Fibroblast of peridontal ligament (primary cell): ENCODE measurements at regions not wholly inside any gene's neighbourhood (a gene's known extent, or its start where the extent isn't known, plus 50 kb on each side); places are given as distances from the start of the nearest gene placed in this dataset.

Experiments
- DNase-seq: peaks from one replicate; pipeline ENCODE4 v3.0.0-alpha.2; 2010; ENCODE audit errors: extremely low read depth

DNA sequence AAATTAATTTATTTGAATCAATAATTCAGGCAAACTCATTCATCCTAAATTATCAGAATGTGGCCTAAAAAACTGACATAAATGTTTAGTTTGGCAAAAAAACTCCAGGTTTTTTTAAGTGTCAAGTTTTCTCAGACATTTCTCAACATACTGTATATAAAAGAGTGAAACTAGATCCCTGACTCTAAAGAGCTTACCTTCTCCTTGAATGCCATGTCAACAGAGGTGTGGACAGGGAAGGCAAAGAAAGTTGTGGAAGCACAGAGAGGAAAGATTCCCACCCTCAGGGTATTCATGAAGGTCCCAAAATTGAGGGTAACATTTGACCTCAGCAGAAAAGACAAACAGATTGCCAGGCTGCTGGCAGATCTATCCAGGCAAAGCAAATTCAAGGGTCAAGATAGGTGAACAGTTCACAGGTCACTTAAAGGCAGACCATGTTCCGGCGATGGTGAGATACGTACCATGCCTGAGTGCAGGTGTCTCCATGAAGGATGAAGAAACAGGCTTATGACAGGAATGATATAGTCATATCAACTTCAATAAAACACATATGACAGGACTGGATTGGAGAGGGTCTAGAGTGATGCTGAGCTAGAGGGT, 1638.3 kb upstream of the ZEB2 start:
- no peak for DNase-seq

DNA sequence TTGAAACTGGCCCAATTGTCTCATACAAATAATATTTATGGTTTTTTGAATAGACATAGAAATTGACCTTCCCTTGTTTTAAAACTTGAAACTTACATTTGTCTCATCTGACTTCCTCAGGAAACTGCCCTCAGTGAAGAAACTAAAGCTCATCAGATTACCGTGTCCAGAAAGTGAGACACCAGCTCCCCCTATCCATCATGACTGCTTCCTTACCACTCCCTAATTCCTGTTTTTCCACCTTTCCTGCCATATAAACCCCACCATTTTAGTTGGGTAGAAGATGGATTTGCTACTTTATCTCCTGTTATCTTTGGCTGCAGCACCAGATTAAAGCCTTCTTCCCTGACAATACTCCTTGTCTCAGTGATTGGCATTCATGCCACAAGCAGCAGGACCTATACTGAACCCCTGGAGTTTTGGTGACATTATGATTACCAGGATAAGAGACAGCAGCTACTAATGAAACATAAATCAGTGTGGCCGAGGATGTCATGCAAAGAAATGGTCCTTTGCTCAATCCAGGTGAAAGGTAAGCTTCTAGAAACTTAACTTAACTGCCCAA, 1627.6 kb upstream of the ZEB2 start:
- DNase-seq: no peak

DNA sequence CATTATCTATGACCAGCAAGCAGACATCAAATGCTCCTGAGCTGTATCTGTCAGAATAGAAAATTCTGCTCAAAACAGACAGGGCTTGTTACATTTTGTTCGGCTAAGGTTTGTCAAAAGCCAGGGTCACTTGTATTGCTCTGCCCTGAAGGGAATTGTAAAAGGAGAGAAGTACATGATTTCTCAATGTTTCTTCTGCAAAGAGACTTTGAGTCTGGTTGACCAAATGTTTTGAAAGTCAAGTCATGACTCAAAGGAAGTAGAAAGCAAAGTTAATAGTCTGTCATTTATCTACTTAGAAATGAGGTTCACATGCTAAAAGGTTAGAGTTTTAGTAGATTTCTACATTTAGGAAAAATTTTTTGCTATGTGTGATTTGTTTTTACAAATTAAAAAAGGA, 1624.1 kb upstream of the ZEB2 start:
- DNase-seq: no peak

DNA sequence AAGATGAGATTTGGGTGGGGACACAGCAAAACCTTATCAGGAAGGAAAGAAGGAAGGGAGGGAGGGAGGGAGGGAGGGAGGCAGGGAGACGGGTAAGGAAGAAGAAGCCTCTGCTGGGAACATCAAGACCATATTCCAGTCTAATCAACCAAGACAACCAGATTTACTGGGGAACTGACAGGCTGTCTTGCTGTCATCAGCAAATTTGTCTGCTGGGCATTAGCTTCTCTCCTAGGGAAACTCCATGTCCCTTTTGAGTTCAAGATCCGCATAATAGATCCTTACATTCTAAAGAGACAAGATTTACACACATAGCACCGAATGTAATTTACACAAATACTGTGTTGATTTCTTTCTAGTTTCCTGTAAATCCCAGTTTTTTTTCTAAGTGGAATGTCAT, 1618.9 kb upstream of the ZEB2 start:
- no peak for DNase-seq

DNA sequence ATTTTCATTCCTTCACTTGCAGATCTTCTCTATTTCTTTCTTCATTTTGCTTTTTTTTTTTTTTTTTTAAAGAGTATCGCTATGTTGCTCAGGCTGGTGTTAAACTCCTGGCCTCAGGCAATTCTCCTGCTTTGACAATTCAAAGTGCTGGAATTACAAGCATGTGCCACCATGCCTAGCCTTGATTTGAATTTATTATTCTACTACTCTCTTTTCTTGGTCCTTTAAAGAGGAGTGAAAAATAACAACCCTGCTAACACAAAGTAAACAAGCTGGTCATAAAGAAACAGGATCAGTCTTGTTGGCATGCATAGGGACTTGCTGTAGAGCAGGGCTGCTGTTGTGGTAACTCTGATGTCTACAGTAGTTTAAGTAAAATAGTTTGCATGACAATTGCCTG, 1615.3 kb upstream of the ZEB2 start:
- no peak for DNase-seq

DNA sequence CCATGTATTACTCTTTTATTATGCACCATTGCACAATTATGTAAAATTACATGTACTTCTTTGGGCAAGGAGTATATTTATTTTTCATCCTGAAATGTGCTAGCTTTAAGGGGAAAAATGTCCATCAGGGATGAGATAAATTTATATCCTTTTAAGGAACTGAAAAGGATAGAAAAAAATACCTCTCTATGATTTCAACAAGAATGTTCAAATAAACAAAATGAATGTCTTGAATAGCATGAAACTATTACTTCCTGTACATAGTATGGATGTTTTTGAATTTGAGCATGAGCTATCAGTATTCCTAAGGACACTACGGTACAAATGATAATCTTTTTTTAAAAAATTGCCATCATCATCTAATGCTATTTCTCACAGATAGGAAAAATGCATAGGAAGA, 1611.9 kb upstream of the ZEB2 start:
- DNase-seq: no peak

DNA sequence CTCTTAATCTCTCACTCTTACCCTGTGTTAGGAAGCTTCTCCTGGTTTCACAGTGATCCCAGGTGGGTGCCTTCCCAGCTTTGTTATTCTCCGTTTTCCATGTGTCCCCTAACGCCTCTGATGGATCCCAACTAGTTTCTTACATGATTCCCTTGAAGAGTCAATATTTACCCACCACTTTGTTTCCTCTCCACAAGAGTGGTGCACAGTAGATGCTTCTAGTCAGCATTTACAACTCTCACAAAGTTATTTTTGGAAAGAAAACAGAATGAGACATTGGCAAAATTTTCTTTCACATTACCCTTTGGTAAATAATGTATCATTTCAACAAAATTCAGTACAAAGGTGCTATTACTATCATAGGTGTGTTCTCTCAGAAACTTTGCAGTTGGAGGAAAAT, 1611.1 kb upstream of the ZEB2 start:
- DNase-seq: no peak

DNA sequence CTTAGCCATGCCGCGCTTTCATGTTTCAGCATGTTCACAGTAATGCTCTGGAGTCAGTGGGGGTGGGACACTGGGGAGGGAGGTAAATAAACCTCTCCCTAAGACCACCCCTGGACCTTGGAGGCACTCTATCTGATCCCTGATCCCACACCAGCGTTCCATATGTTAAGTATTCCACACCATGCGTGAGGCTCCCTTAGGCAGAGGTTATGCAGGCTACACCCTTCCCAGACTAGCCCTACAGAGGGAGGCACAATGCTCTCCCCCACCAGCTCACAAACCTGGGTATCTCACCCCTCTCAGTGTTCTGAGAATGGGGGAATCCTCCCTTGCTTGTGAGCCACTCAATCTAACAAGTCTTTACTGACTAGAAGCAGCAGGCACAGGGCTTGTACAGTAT, 1610.4 kb upstream of the ZEB2 start:
- no peak for DNase-seq

DNA sequence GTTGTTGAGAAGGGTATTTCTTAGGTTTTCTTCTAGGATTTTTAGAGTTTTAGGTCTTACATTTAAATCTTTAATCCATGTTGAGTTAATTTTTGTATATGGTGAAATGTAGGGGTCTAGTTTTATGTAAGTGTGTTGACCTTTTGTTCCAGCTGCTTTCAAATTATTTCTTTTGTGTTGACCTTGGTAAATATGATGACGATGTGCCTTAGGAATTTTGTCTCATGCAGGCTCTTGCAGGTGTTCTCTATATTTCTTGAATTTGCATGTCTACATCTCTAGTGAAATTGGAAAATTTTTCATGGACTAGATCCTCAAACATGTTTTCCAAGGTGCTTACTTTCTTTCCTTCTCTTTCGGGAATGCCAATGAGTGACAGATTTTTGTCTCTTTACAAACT, 1609.3 kb upstream of the ZEB2 start:
- DNase-seq: no peak

DNA sequence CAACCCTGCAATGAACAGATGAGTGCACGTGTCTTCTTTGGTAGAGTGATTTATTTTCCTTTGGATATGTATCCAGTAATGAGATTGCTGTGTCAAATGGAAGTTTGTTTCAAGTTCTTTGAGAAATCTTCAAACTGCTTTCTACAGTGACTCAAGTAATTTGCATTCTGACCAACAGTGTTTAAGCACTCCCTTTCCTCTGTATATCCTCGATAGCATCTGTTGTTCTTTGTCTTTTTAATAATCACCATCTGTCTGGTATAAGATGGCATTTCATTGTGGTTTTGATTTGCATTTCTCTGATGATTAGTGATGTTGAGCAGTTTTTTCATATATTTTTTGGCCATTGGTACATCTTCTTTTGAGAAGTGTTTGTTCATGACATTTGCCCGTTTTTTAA, 1608.3 kb upstream of the ZEB2 start:
- DNase-seq: peak; percentile 25

DNA sequence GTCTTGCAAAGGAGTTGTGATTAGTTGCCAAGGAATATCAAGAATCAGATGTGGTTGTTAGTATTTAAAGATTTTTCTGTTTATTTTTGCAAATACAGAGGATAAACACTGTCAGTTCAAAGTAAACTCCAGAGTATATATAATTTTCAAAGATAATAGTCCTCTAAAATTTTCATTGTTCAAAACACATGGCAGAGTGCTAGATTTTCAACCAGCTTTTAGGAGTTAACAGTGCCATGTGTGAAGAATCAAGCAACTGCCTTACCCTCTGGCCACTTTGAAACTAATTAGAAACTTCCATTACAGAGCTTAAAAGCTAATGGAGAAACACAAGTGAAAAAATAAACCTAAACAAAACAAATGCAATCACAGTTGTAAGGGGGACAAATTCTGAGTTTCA, 1605.6 kb upstream of the ZEB2 start:
- peak; percentile 59 for DNase-seq

DNA sequence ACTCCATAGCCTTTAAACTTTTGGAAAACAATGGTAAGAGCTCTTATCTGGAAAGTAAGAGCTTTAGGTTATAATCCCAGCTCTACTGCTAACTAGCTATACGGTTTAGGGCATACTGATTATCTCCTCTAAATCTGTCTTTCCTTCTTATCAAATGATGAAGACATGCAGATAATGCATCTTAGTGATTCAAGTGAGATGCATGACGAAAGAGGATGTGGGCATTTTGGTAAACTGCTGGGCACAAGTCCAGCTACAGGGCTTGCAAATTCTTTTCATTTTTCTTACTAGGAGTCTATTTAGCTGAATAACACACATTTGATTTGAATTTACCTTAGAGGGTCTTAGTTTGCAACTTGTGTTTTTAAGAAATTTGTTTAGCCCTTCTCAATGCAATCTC, 1604.8 kb upstream of the ZEB2 start:
- peak; percentile 74 for DNase-seq

DNA sequence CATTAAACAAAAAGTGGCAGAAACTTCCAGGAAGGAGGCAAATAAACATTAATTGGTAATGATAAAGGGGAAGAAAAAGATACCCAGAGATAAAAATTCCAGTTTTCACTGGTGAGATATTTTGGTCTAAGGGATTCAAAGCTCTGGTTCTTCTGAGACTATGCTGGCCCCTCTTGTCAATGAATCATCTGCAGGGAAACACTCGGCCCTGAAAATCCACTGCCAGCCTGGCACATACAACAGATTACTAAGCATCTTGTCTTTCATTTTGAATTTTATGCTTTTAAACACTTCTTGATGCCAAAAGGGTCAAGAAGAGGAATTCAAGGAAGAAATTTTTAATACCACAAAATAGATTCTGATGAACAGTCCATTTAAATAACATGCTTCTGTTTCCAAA, 1603.8 kb upstream of the ZEB2 start:
- DNase-seq: peak; percentile 67

DNA sequence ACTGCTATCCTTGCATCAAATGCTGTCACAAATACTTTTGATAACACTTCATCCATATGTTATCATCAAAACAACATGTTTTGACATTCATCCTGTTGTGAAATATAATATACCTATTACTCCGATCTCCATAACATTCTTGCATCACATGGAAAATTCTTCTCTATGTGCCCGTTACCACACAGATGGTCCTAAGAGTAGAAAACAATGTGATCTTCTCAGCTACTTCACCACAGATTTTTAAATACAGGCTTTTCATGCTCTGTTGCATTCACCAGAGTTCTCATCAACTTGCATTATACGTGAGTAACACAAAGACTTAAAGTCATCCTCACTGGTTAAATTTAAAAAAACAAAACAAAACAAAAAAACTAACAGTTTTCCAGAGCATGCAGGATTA, 1603.3 kb upstream of the ZEB2 start:
- DNase-seq: peak; percentile 71

DNA sequence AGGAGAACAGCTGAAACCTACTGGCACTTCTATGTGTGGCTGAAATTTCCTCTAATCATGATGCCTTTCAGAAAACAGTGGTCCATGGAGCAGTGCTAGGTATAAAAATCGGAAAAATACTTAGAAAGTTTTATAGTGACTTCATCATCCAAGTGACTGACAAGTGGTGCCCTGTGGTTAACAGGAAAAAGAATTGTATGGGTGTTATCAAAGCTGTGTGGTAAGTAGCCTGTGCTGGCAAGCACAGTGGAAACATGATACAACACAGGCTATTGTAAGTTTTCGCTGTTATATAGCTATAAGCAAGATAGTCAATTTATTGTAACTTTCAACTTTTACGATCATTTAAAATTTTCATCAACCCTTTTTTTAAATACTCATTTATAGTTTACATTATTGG, 1599.7 kb upstream of the ZEB2 start:
- no peak for DNase-seq

DNA sequence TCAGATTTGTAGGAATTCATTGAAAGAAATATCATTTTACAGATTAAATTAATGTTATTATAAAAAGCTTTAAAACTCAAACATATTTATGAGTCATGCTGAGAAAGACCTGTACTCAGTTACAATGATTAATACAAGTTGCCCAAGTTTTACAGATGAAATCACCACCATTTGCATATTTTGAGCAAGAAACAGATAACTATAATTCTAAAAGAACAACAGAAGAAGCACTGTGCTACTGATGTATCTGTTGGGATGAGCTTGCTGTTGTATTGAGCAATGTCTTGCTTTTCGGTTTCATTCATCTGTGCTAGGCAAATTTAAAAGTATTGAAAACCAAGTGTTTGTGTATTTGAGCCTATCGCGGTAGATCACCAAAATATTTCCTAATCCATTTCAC, 1589.1 kb upstream of the ZEB2 start:
- DNase-seq: no peak

DNA sequence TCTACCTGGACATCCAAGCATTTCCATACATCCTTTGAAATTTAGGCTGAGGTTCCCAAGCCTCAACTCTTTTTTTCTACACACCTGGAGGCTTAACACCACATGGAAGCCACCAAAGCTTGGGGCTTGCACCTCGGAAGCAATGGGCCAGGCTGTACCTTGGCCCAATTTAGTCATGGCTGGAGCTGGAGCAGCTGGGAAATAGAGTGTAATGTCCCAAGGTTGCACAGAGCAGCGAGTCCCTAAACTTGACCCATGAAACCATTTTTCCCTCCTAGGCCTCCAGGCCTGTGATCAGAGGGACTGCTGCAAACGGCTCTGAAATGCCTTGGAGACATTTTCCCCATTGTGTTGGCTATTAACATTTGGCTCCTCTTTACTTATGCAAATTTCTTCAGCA, 1574.3 kb upstream of the ZEB2 start:
- DNase-seq: no peak

DNA sequence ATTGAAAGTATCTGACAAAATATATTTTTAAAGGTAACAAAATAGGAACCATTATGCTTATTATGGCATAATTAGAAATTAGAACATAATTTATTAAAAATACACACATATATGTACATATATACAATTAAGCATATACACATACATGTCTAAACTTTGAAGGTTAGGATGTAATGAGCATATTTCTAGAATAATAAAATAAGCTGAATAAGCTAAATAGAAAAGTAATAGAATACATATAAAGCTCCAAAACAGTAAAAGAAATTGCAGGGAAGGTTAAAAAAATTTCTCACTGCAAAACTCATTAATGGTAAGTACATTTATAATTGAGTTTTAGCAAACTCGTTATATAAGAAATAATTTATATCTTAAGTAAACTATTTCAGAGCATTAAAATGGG, 1561.5 kb upstream of the ZEB2 start:
- no peak for DNase-seq

DNA sequence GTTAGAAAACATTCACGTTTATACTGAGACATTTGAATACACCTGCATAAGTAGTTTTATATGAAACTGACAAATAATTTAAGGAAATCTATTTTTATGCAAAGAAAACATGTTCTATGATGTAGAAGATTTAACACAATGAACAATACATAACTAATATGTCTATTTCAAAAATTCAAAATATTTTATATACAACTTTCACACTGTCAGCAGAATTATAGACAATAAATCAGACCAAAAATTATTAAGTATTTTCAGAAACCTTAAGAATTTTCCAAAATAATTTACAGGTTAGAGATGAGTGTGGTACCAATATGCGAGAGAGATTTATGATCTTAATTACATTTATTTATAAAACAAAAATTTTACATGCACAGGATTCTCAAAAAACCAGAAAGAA, 1561.0 kb upstream of the ZEB2 start:
- DNase-seq: no peak

DNA sequence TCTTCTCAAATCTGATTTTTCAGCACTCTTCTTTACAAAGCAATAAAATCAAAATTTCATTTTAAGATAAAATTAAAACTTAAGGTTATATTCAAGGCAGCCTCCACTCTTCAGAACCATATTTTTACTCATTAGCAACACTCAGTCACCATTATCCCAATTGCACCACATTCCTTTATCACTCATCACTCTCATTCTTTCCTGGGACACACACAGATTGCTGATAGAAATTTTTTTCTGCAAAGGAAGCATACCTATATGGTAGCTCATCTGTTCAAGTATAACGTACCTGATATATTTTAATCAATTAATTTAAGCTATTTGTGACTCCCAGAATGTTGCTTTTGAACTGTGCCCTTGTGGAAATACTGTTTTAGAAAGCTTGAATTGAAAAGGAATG, 1559.3 kb upstream of the ZEB2 start:
- DNase-seq: no peak

DNA sequence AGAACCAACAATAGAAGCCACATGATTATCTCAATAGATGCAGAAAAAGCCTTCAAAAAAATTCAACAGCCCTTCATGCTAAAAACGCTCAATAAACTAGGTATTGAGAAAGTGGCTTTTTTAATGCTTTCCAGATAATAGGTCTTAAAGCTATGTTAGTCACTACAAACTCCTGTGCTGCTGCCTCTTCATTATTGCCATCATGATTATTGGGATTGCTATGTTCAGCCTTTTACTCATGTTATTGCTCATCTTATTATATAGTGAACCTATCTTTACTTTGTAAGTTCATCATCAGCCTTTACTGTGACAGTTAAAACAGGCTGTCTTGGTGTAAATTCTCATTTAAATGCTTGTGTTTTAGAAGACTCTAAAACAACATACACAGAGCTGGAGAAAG, 1557.2 kb upstream of the ZEB2 start:
- no peak for DNase-seq

DNA sequence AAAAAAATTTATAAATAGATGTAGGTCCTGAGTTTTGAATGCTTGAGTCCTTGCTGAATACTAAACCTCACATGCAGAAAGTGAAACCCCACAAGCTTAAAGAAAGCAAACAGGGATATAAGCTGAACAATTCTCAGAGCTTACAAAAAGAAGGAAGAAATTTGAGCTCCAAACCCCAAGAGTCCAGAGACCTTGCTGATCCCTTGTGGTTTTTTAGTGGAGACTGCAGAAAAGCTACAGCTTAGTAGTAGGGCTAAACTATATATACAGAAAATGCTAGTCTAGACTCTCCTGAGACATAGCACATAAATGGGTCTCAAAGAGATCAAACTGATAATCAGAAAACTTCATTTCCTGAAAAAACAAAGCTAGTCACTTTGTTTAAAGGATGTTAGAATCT, 1548.1 kb upstream of the ZEB2 start:
- peak; percentile 40 for DNase-seq

DNA sequence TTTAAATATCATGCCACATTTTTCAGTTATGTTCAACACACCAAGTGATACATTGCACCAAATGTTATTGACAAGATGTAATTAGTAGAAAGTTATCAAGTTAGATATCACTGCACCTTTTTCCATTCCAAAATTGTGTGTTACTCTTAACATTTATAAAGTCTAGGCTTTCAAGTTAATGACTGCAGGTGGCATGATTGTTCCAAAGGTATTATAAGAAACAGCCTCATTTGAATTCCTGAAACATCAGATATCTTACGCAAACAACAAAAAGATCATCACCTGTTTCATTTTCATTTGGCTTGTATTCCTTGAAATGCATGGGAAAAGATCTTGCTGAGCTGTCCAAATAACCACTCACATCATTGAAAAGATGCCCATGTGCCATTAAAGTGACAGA, 1528.2 kb upstream of the ZEB2 start:
- DNase-seq: no peak

DNA sequence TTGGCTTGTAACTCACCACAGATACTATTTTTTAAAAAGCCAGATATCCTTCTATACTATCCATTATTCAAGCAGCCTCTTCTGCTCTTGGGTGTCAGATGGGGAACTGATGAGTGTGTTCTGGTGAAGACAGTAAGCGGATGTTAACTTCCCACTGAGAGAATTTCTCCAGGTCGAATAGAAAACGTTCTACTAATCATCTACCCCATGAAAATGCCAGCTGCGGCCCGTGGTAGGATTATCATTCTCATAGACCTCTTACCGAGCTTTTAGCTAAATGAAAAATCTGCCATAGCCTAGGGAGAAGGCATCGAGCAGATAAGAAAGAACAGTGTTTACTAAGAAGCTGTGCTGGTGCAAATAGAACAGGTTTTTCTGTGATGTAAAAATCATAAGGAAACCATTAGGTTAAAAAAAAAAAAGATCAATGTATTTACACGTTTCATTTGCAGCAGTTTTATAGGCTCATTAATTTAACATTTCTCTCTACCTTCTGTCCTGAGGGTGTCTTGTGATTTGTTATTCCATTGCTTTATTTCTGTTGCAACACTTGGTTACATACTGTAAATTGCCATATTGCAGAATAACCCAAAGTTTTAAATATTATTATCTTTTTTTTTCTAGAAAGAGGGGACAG, 1521.5 kb upstream of the ZEB2 start:
- no peak for DNase-seq
